ENCODE measurements at regions not wholly inside any gene's neighbourhood (a gene's known extent, or its start where the extent isn't known, plus 50 kb on each side); places are given as distances from the start of the nearest gene placed in this dataset.

GRCh38 chr1:147076442-147076841 lies 95.8 kb downstream of the PRKAB2 start:
- no peak overlapping the region for H3K27ac ChIP-seq (ENCODE audit: low read depth, low read length, poor library complexity, severe bottlenecking)
- no peak overlapping the region for H2AFZ ChIP-seq (ENCODE audit: low read length)
- ChIA-PET CTCF (ENCODE audit: unreplicated experiment) (no interaction called here), POLR2A (interaction anchor here (1.6 to 2.1 kb wide), 2 partner anchors 8 to 33 kb away, joined by 5 to 7 read pairs; no protein-coding TSS in a partner anchor)
- H3K36me3 ChIP-seq (ENCODE audit: insufficient read depth, low read length), result no peaks in the 10 kb centered on the region
- TF ChIP-seq CTCF (conservative IDR thresholded peaks at IDR 0.05; ENCODE audit: low read length) (no peak), EZH2phosphoT487 (IDR thresholded peaks at IDR 0.05; ENCODE audit: borderline replicate concordance, low read depth, low read length) (no peak)
- no peaks in the 10 kb centered on the region for H3K9me3 ChIP-seq (ENCODE audit: low read length)
- intact Hi-C loops (cut with micrococcal nuclease; ENCODE audit: unreplicated experiment), result no loop called here
- no peak overlapping the region for H3K4me3 ChIP-seq (ENCODE audit: low read depth, low read length, poor library complexity, severe bottlenecking)
- BruUV-seq (replicated peaks), result no TSS peak
- H4K20me1 ChIP-seq (ENCODE audit: insufficient read depth, low read length), result no peaks in the 10 kb centered on the region
- no peak for DNase-seq (ENCODE audit: low spot score)
- H3K4me1 ChIP-seq (ENCODE audit: insufficient read depth, low read length, poor library complexity, severe bottlenecking), result no peaks in the 10 kb centered on the region
- H3K4me2 ChIP-seq (ENCODE audit: low read length), result no peak overlapping the region
- H3K79me2 ChIP-seq (ENCODE audit: insufficient read depth, low read depth, low read length), result no peaks in the 10 kb centered on the region
- no peaks in the 10 kb centered on the region for H3K9me2 ChIP-seq (ENCODE audit: insufficient read depth, low read length)

- ChIA-PET CTCF (ENCODE audit: unreplicated experiment) (no interaction called here), POLR2A (interaction anchor here (0.9 kb wide), 1 partner anchor 12 kb away, joined by 3 read pairs; no protein-coding TSS in a partner anchor)
- TF ChIP-seq EZH2phosphoT487 (IDR thresholded peaks at IDR 0.05; ENCODE audit: borderline replicate concordance, low read depth, low read length), result no peak
- TF ChIP-seq CTCF (conservative IDR thresholded peaks at IDR 0.05; ENCODE audit: low read length), result no peak
- no peaks in the 10 kb centered on the region for H3K9me3 ChIP-seq (ENCODE audit: low read length)
- H3K27ac ChIP-seq (ENCODE audit: low read depth, low read length, poor library complexity, severe bottlenecking), result no peak overlapping the region
- H3K9me2 ChIP-seq (ENCODE audit: insufficient read depth, low read length), result no peaks in the 10 kb centered on the region
- peak overlapping the region; percentile 30; the same call in 1 of the 2 replicates for H2AFZ ChIP-seq (ENCODE audit: low read length)
- BruUV-seq (replicated peaks), result no TSS peak
- no peak for DNase-seq (ENCODE audit: low spot score)
- no peaks in the 10 kb centered on the region for H3K79me2 ChIP-seq (ENCODE audit: insufficient read depth, low read depth, low read length)
- H4K20me1 ChIP-seq (ENCODE audit: insufficient read depth, low read length), result no peaks in the 10 kb centered on the region
- H3K36me3 ChIP-seq (ENCODE audit: insufficient read depth, low read length), result no peaks in the 10 kb centered on the region
- peaks cover 15% of the 10 kb centered on the region for H3K4me1 ChIP-seq (ENCODE audit: insufficient read depth, low read length, poor library complexity, severe bottlenecking)
- H3K4me2 ChIP-seq (ENCODE audit: low read length), result no peak overlapping the region
- H3K4me3 ChIP-seq (ENCODE audit: low read depth, low read length, poor library complexity, severe bottlenecking), result no peak overlapping the region
- intact Hi-C loops (cut with micrococcal nuclease; ENCODE audit: unreplicated experiment), result no loop called here
These were observed 99.5 kb downstream of the PRKAB2 start for GRCh38 chr1:147072482-147073432.

GRCh38 chr1:147071142-147071541 lies 101.1 kb downstream of the PRKAB2 start:
- H3K4me2 ChIP-seq (ENCODE audit: low read length), result no peak overlapping the region
- H2AFZ ChIP-seq (ENCODE audit: low read length), result no peak overlapping the region
- POLR2A ChIA-PET, result no interaction called here
- no peaks in the 10 kb centered on the region for H4K20me1 ChIP-seq (ENCODE audit: insufficient read depth, low read length)
- peaks cover 15% of the 10 kb centered on the region for H3K4me1 ChIP-seq (ENCODE audit: insufficient read depth, low read length, poor library complexity, severe bottlenecking)
- TF ChIP-seq CTCF (conservative IDR thresholded peaks at IDR 0.05; ENCODE audit: low read length) (no peak), EZH2phosphoT487 (IDR thresholded peaks at IDR 0.05; ENCODE audit: borderline replicate concordance, low read depth, low read length) (no peak)
- no peak for DNase-seq (ENCODE audit: low spot score)
- no peak overlapping the region for H3K27ac ChIP-seq (ENCODE audit: low read depth, low read length, poor library complexity, severe bottlenecking)
- H3K9me3 ChIP-seq (ENCODE audit: low read length), result no peaks in the 10 kb centered on the region
- intact Hi-C loops (cut with micrococcal nuclease; ENCODE audit: unreplicated experiment), result no loop called here
- CTCF ChIA-PET (ENCODE audit: unreplicated experiment), result no interaction called here
- H3K79me2 ChIP-seq (ENCODE audit: insufficient read depth, low read depth, low read length), result no peaks in the 10 kb centered on the region
- H3K4me3 ChIP-seq (ENCODE audit: low read depth, low read length, poor library complexity, severe bottlenecking), result no peak overlapping the region
- no peaks in the 10 kb centered on the region for H3K36me3 ChIP-seq (ENCODE audit: insufficient read depth, low read length)
- no TSS peak for BruUV-seq (replicated peaks)
- H3K9me2 ChIP-seq (ENCODE audit: insufficient read depth, low read length), result no peaks in the 10 kb centered on the region

All from OCI-LY7 (cell line).